Endothelial cell (in vitro differentiated cells): ENCODE measurements at regions not wholly inside any gene's neighbourhood (a gene's known extent, or its start where the extent isn't known, plus 50 kb on each side); places are given as distances from the start of the nearest gene placed in this dataset.
"Not testable (repeated sequence)": the region's sequence is repeated elsewhere in the genome, so short reads cannot be mapped to it uniquely, and the experiment has no call there.

Experiments
- DNase-seq: peaks from one replicate; pipeline ENCODE4 v3.0.0; 2021; ENCODE audit warnings: low spot score
- H3K27ac Mint-ChIP-seq: one replicate; pipeline ENCODE4 v1.8.0; 2021; ENCODE audit warnings: mixed read lengths, inconsistent platforms; ENCODE audit not compliant: unreplicated experiment
- H3K27me3 Mint-ChIP-seq: one replicate; pipeline ENCODE4 v1.8.0; 2021; ENCODE audit warnings: mild to moderate bottlenecking, moderate library complexity, mixed read lengths, inconsistent platforms; ENCODE audit not compliant: unreplicated experiment
- H3K36me3 Mint-ChIP-seq: one replicate; pipeline ENCODE4 v1.8.0; 2021; ENCODE audit warnings: mild to moderate bottlenecking, low read depth, mixed read lengths, inconsistent platforms; ENCODE audit not compliant: unreplicated experiment
- H3K4me1 Mint-ChIP-seq: one replicate; pipeline ENCODE4 v1.8.0; 2021; ENCODE audit warnings: mild to moderate bottlenecking, mixed read lengths, inconsistent platforms; ENCODE audit not compliant: unreplicated experiment
- H3K4me3 Mint-ChIP-seq: one replicate; pipeline ENCODE4 v1.8.0; 2021; ENCODE audit warnings: mild to moderate bottlenecking, mixed read lengths, inconsistent platforms; ENCODE audit not compliant: unreplicated experiment
- H3K9me3 Mint-ChIP-seq: one replicate; pipeline ENCODE4 v1.8.0; 2021; ENCODE audit warnings: mixed read lengths, inconsistent platforms; ENCODE audit not compliant: unreplicated experiment
- TF ChIP-seq, protein P1 (sequence below): fragments of 200-600 bp; sonication (generic); IDR thresholded peaks from one replicate; pipeline ENCODE4 v1.5.0; 2021; ENCODE audit warnings: antibody characterized with exemption; ENCODE audit not compliant: unreplicated experiment

DNA sequence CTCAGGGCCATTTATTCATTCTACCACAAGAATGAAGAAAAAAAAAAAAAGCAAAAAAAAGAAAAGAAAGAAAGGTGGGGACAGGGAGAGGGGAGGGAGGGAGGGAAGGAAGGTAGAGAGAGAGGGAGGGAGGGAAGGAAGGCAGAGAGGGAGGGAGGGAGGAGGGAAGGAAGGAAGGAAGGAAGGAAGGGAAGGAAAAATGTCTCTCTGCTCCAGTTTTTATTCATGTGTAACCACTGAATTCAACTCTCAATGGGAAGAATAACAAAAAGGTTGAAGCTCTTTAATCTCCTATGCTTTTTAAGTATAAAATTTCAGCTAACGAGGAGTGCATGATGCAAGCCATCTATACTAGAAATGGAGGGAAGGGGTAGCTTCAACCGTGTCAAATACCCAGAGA lies 287.3 kb downstream of the MREG start:
- Mint-ChIP-seq H3K4me1 (no peaks in the 10 kb centered on the region), H3K36me3 (no peaks in the 10 kb centered on the region), H3K9me3 (no peaks in the 10 kb centered on the region), H3K4me3 (no peak overlapping the region), H3K27me3 (peaks cover 2% of the 10 kb centered on the region), H3K27ac (no peak overlapping the region)
- DNase-seq: no peak
- TF ChIP-seq, protein P1, sequence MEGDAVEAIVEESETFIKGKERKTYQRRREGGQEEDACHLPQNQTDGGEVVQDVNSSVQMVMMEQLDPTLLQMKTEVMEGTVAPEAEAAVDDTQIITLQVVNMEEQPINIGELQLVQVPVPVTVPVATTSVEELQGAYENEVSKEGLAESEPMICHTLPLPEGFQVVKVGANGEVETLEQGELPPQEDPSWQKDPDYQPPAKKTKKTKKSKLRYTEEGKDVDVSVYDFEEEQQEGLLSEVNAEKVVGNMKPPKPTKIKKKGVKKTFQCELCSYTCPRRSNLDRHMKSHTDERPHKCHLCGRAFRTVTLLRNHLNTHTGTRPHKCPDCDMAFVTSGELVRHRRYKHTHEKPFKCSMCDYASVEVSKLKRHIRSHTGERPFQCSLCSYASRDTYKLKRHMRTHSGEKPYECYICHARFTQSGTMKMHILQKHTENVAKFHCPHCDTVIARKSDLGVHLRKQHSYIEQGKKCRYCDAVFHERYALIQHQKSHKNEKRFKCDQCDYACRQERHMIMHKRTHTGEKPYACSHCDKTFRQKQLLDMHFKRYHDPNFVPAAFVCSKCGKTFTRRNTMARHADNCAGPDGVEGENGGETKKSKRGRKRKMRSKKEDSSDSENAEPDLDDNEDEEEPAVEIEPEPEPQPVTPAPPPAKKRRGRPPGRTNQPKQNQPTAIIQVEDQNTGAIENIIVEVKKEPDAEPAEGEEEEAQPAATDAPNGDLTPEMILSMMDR: no peak

DNA sequence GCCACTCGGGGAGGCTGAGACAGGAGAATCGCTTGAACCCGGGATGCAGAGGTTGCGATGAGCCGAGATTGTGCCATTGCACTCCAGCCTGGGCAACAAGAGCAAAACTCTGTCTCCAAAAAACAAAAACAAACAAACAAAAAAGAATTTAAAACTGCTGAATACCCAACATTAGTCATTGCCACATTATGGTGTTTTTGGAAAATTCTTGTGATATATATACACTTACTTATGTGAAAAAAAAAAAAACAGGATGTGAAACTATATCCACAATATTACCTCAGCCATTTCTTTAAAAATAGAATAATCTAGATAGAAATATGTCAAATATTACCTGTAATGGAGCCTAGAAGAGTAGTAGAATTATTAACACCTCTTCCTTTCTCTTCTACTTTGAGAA lies 288.3 kb upstream of the FN1 start:
- H3K4me3 Mint-ChIP-seq: no peak overlapping the region
- H3K4me1 Mint-ChIP-seq: peaks cover 8% of the 10 kb centered on the region
- H3K9me3 Mint-ChIP-seq: no peaks in the 10 kb centered on the region
- no peak overlapping the region for H3K27ac Mint-ChIP-seq
- H3K36me3 Mint-ChIP-seq: no peaks in the 10 kb centered on the region
- no peak for DNase-seq
- TF ChIP-seq, protein P1: no peak
- peaks cover 2% of the 10 kb centered on the region for H3K27me3 Mint-ChIP-seq

DNA sequence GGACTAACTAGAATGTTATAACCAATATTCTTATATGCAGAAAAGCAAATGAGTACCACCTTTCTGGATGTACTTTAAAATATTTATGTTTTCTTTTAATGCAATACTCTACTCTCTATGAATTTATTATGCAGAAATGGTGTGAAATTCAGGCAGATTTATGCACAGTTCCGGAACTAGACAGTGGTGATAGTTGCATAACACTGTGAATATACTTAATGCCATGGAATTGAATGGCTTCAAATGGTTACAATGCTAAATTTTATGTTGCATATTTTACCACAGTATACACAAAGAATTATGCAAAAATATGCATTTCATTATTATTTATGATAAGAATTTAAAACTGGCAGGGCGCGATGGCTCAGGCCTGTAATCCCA lies 287.8 kb upstream of the FN1 start:
- Mint-ChIP-seq H3K27ac (no peak overlapping the region), H3K36me3 (no peaks in the 10 kb centered on the region), H3K9me3 (no peaks in the 10 kb centered on the region), H3K4me1 (peaks cover 13% of the 10 kb centered on the region), H3K4me3 (no peak overlapping the region), H3K27me3 (peaks cover 3% of the 10 kb centered on the region)
- TF ChIP-seq, protein P1: no peak
- DNase-seq: no peak

DNA sequence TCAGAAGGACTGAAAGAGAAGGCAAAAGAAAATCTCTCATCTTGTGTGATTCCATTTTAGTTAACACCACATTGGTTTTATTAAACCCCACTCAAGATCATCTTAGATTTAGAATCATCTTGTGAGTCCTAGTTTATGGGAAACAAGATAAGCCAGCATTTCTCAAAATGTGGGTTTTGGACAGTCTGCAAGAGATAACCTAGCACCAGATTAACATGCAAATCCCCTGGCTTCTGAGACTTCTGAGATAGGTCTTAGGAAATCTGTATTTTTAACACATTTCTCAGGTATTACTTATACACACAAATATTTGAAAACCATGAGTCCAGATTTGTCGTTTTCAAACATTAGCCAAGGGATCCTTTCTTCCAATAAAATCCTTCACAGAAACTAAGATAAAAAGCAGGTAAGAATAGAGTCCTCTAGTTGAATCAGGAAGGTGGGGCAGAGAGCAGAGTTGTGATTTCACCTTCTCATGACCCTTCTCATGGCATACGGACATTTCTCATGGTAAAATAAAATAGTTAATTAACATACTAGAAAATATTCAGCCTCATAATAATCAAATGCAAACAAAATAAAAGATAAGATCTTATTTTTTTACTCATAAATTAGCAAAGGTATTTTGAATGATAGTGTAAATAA lies 287.2 kb upstream of the FN1 start:
- TF ChIP-seq, protein P1: no peak
- Mint-ChIP-seq H3K9me3 (no peaks in the 10 kb centered on the region), H3K27me3 (peaks cover 3% of the 10 kb centered on the region), H3K36me3 (no peaks in the 10 kb centered on the region), H3K27ac (no peak overlapping the region), H3K4me3 (no peak overlapping the region), H3K4me1 (peaks cover 17% of the 10 kb centered on the region)
- DNase-seq: no peak

DNA sequence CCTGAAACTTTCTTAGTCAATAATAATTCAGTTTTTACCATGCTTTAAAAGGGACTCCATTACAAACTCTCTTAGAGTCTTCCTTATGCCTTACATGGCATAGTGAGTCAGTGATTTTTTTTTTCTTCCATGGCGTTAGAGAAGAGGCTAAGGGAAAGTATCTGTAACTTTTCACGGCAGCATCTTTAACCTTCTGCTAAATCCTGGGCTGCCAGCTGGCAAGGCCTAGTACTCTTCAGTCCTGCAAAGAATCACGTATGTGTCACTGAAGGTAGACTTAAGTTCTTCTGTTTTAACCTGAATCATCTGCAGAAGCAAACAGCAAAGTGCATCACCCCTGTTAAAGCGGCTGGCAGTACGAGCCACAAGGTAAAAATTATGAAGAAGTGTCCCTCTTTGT lies 286.3 kb upstream of the FN1 start:
- Mint-ChIP-seq H3K36me3 (no peaks in the 10 kb centered on the region), H3K27me3 (peaks cover 3% of the 10 kb centered on the region), H3K4me1 (peaks cover 24% of the 10 kb centered on the region)

DNA sequence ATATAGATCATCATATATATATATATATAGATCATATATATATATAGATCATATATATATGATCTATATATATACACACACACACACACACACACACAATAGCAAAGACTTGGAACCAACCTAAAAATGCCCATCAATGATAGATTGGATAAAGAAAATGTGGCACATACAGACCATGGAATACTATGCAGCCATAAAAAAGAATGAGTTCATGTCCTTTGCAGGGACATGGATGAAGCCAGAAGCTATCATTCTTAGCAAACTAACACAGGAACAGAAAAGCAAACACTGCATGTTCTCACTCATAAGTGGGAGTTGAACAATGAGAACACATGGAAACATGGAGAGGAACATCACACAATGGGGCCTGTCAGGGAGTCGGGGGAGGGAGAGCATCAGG lies 285.6 kb upstream of the FN1 start:
- peaks cover 28% of the 10 kb centered on the region for H3K4me1 Mint-ChIP-seq
- not testable (repeated sequence) for DNase-seq, H3K27me3 Mint-ChIP-seq, H3K4me3 Mint-ChIP-seq, H3K36me3 Mint-ChIP-seq, H3K27ac Mint-ChIP-seq, H3K9me3 Mint-ChIP-seq

More for the DNA sequence above, 286.3 kb upstream of the FN1 start:
- DNase-seq: no peak
- TF ChIP-seq, protein P1: no peak
- no peak overlapping the region for H3K4me3 Mint-ChIP-seq
- H3K9me3 Mint-ChIP-seq: no peaks in the 10 kb centered on the region
- H3K27ac Mint-ChIP-seq: no peak overlapping the region
